Transverse colon (tissue), 3 donors: ENCODE measurements at regions not wholly inside any gene's neighbourhood (a gene's known extent, or its start where the extent isn't known, plus 50 kb on each side); places are given as distances from the start of the nearest gene placed in this dataset.

Source experiments
- CTCF ChIP-seq, 5 experiments: fragments of 200-600 bp in 3 of 5; fragments of 450-650 bp in 2 of 5; sonication (generic) in 3 of 5; IDR thresholded peaks; 1 replicate in 2 of 5; 2 replicates in 3 of 5; pipeline ENCODE4 v1.5.1; 2016 to 2017; ENCODE audit warnings: antibody characterized with exemption in 5 of 5, inconsistent platforms in 3 of 5, mild to moderate bottlenecking in 2 of 5, moderate library complexity in 1 of 5
- EP300 ChIP-seq: sonication (generic); formaldehyde crosslinking; IDR thresholded peaks from one replicate; pipeline ENCODE4 v1.6.1; 2017; ENCODE audit warnings: antibody characterized with exemption, low read depth
- POLR2A ChIP-seq: fragments of 450-650 bp; IDR thresholded peaks from one replicate; pipeline ENCODE4 v1.6.1; 2016; ENCODE audit warnings: antibody characterized with exemption, mild to moderate bottlenecking, moderate library complexity

GRCh38 chr20:29687438-29687837, 1570.0 kb upstream of the DEFB115 start:
- TF ChIP-seq POLR2A: no peak
- no peak for TF ChIP-seq EP300
- TF ChIP-seq CTCF (IDR thresholded peaks at IDR 0.05): no peak
